RWPE2 (cell line): ENCODE measurements at regions not wholly inside any gene's neighbourhood (a gene's known extent, or its start where the extent isn't known, plus 50 kb on each side); places are given as distances from the start of the nearest gene placed in this dataset.
"Not testable (repeated sequence)": the region's sequence is repeated elsewhere in the genome, so short reads cannot be mapped to it uniquely, and the experiment has no call there.

Experiments used
- ATAC-seq: fragments of 200-7000 bp; cut with Tn5 transposase; 3 replicates; pipeline ENCODE4 v1.9.1; 2021; ENCODE audit warnings: low read depth
- DNase-seq: peaks from one replicate; pipeline ENCODE4 v3.0.0-alpha.2; 2020; ENCODE audit warnings: low spot score
- H3K27ac ChIP-seq: fragments of 450-650 bp; 2 replicates; pipeline ENCODE4 v1.5.1; 2017; ENCODE audit warnings: mild to moderate bottlenecking; ENCODE audit not compliant: poor library complexity, severe bottlenecking
- H3K27me3 ChIP-seq: fragments of 250-450 bp; sonication (Bioruptor Pico); 2 replicates; pipeline ENCODE4 v1.5.1; 2021; ENCODE audit warnings: mild to moderate bottlenecking, moderate library complexity; ENCODE audit not compliant: insufficient read depth, poor library complexity, severe bottlenecking
- H3K36me3 ChIP-seq: fragments of 250-450 bp; sonication (Bioruptor Pico); 2 replicates; pipeline ENCODE4 v1.5.1; 2020; ENCODE audit warnings: low read depth, mild to moderate bottlenecking, moderate library complexity
- H3K4me1 ChIP-seq: fragments of 250-450 bp; sonication (Bioruptor Pico); 2 replicates; pipeline ENCODE4 v1.5.1; 2021; ENCODE audit warnings: mild to moderate bottlenecking, moderate library complexity; ENCODE audit not compliant: insufficient read depth, poor library complexity, severe bottlenecking
- H3K4me3 ChIP-seq: fragments of 250-450 bp; sonication (Bioruptor Pico); 2 replicates; pipeline ENCODE4 v1.5.1; 2021; ENCODE audit warnings: mild to moderate bottlenecking, moderate library complexity; ENCODE audit not compliant: severe bottlenecking
- H3K9me3 ChIP-seq: fragments of 250-450 bp; sonication (Bioruptor Pico); 2 replicates; pipeline ENCODE4 v1.5.1; 2021; ENCODE audit warnings: mild to moderate bottlenecking, moderate library complexity; ENCODE audit not compliant: severe bottlenecking
- CTCF ChIP-seq: fragments of 450-650 bp; IDR thresholded peaks from one replicate; pipeline ENCODE4 v1.5.1; 2017; ENCODE audit warnings: mild to moderate bottlenecking, moderate library complexity; ENCODE audit not compliant: poor library complexity, severe bottlenecking

- Histone ChIP-seq H3K36me3 (no peaks in the 10 kb centered on the region), H3K4me3 (no peak overlapping the region), H3K9me3 (no peaks in the 10 kb centered on the region), H3K4me1 (no peaks in the 10 kb centered on the region), H3K27ac (no peak overlapping the region), H3K27me3 (no peaks in the 10 kb centered on the region)
- no peak for ATAC-seq
- TF ChIP-seq CTCF: no peak
- no peak for DNase-seq
Measured at GRCh38 chr13:111664696-111665095, 344.3 kb downstream of the TEX29 start.

- Histone ChIP-seq H3K4me3 (no peak overlapping the region), H3K9me3 (no peaks in the 10 kb centered on the region), H3K36me3 (no peaks in the 10 kb centered on the region), H3K27me3 (no peaks in the 10 kb centered on the region), H3K27ac (no peak overlapping the region), H3K4me1 (no peaks in the 10 kb centered on the region)
- DNase-seq: no peak
- no peak for ATAC-seq
- no peak for TF ChIP-seq CTCF
Measured at GRCh38 chr13:111665691-111666095, 345.3 kb downstream of the TEX29 start.

- ATAC-seq (no peak), DNase-seq (peak; percentile 20)
- TF ChIP-seq CTCF: no peak
- Histone ChIP-seq H3K36me3 (no peaks in the 10 kb centered on the region), H3K9me3 (no peaks in the 10 kb centered on the region), H3K4me3 (no peak overlapping the region), H3K27ac (no peak overlapping the region), H3K27me3 (no peaks in the 10 kb centered on the region), H3K4me1 (no peaks in the 10 kb centered on the region)
Measured at GRCh38 chr13:111666164-111666776, 345.8 kb downstream of the TEX29 start.

- Histone ChIP-seq H3K4me1 (no peaks in the 10 kb centered on the region), H3K27me3 (no peaks in the 10 kb centered on the region), H3K36me3 (no peaks in the 10 kb centered on the region), H3K4me3 (no peak overlapping the region), H3K27ac (no peak overlapping the region), H3K9me3 (no peaks in the 10 kb centered on the region)
- ATAC-seq (no peak), DNase-seq (peak; percentile 6)
- TF ChIP-seq CTCF: no peak
Measured at GRCh38 chr13:111667757-111668156, 347.3 kb downstream of the TEX29 start.

- no peak overlapping the region for H3K4me3 ChIP-seq
- no peak overlapping the region for H3K27ac ChIP-seq
- no peaks in the 10 kb centered on the region for H3K36me3 ChIP-seq
- no peaks in the 10 kb centered on the region for H3K4me1 ChIP-seq
- ATAC-seq (no peak), DNase-seq (peak; percentile 29)
- no peaks in the 10 kb centered on the region for H3K9me3 ChIP-seq
- H3K27me3 ChIP-seq: no peaks in the 10 kb centered on the region
- TF ChIP-seq CTCF: no peak
Measured at GRCh38 chr13:111668451-111668850, 348.0 kb downstream of the TEX29 start.

- H3K27me3 ChIP-seq, ATAC-seq, H3K36me3 ChIP-seq, DNase-seq, H3K9me3 ChIP-seq, H3K4me3 ChIP-seq, H3K27ac ChIP-seq, H3K4me1 ChIP-seq: not testable (repeated sequence)
Measured at GRCh38 chr13:111672198-111672597, 351.8 kb downstream of the TEX29 start.

GRCh38 chr13:111678120-111678882, 357.9 kb downstream of the TEX29 start:
- not testable (repeated sequence) for H3K9me3 ChIP-seq, H3K4me3 ChIP-seq, H3K4me1 ChIP-seq, H3K27ac ChIP-seq, ATAC-seq, H3K27me3 ChIP-seq, DNase-seq, H3K36me3 ChIP-seq
